DOHH2 (cell line): ENCODE measurements at regions not wholly inside any gene's neighbourhood (a gene's known extent, or its start where the extent isn't known, plus 50 kb on each side); places are given as distances from the start of the nearest gene placed in this dataset.

Experiments
- H3F3A ChIP-seq: fragments of 200-600 bp; sonication (generic), shearing (Covaris generic); 2 replicates; pipeline ENCODE4 v1.6.0; 2016; ENCODE audit warnings: antibody characterized with exemption, mild to moderate bottlenecking; ENCODE audit not compliant: control insufficient read depth, insufficient read depth
- H3K27ac ChIP-seq: fragments of 200-600 bp; sonication (generic); 2 replicates; pipeline ENCODE4 v1.5.1; 2014; ENCODE audit warnings: low read depth, mild to moderate bottlenecking, low read length, moderate library complexity
- H3K27me3 ChIP-seq: fragments of 200-600 bp; sonication (generic); 2 replicates; pipeline ENCODE4 v1.6.1; 2014; ENCODE audit warnings: mild to moderate bottlenecking, low read length, mixed read lengths; ENCODE audit not compliant: control insufficient read depth
- H3K36me3 ChIP-seq: fragments of 200-600 bp; sonication (generic); 2 replicates; pipeline ENCODE4 v1.6.1; 2014; ENCODE audit warnings: mild to moderate bottlenecking, low read length, moderate library complexity, mixed read lengths; ENCODE audit not compliant: control insufficient read depth
- H3K4me1 ChIP-seq: fragments of 200-600 bp; sonication (generic); 2 replicates; pipeline ENCODE4 v1.6.1; 2014; ENCODE audit warnings: mild to moderate bottlenecking, low read length, mixed read lengths; ENCODE audit not compliant: control insufficient read depth
- H3K4me2 ChIP-seq: fragments of 200-600 bp; sonication (generic); 2 replicates; pipeline ENCODE4 v1.6.0; 2014; ENCODE audit warnings: mild to moderate bottlenecking, low read length, moderate library complexity
- H3K4me3 ChIP-seq: fragments of 200-600 bp; sonication (generic); 2 replicates; pipeline ENCODE4 v1.5.1; 2014; ENCODE audit warnings: mild to moderate bottlenecking, low read length, mixed read lengths
- H3K79me2 ChIP-seq: fragments of 200-600 bp; sonication (generic); 2 replicates; pipeline ENCODE4 v1.6.1; 2014; ENCODE audit warnings: mild to moderate bottlenecking, low read length, mixed read lengths; ENCODE audit not compliant: control insufficient read depth
- H3K9me2 ChIP-seq: fragments of 200-600 bp; sonication (generic); replicated peaks from 2 replicates; pipeline ENCODE4 v1.6.1; 2014; ENCODE audit warnings: mild to moderate bottlenecking, low read length, mixed read lengths; ENCODE audit not compliant: control insufficient read depth
- H3K9me3 ChIP-seq: fragments of 200-600 bp; sonication (generic); 2 replicates; pipeline ENCODE4 v1.6.1; 2014; ENCODE audit warnings: antibody characterized with exemption, low read length, mixed read lengths; ENCODE audit not compliant: control insufficient read depth, insufficient read depth
- H4K20me1 ChIP-seq: fragments of 200-600 bp; sonication (generic); 2 replicates; pipeline ENCODE4 v1.6.0; 2014; ENCODE audit warnings: low read depth, mild to moderate bottlenecking, antibody characterized with exemption, low read length, moderate library complexity; ENCODE audit not compliant: control insufficient read depth, insufficient read depth
- CTCF ChIP-seq: fragments of 200-600 bp; sonication (generic); IDR thresholded peaks from one replicate; pipeline ENCODE4 v1.5.1; 2014; ENCODE audit warnings: antibody characterized with exemption, mild to moderate bottlenecking, low read depth, low read length; ENCODE audit not compliant: poor library complexity, severe bottlenecking
- EZH2phosphoT487 ChIP-seq: fragments of 200-600 bp; sonication (generic); IDR thresholded peaks from 2 replicates; pipeline ENCODE4 v1.6.1; 2017; ENCODE audit warnings: borderline replicate concordance, mild to moderate bottlenecking, antibody characterized with exemption, low read length, moderate library complexity, mixed read lengths

GRCh38 chr1:115411371-115412063 lies 73.5 kb upstream of the NGF start:
- no peak overlapping the region for H3K4me3 ChIP-seq
- H4K20me1 ChIP-seq = no peaks in the 10 kb centered on the region
- no peaks in the 10 kb centered on the region for H3F3A ChIP-seq
- H3K27ac ChIP-seq = no peak overlapping the region
- H3K4me2 ChIP-seq = no peak overlapping the region
- no peaks in the 10 kb centered on the region for H3K36me3 ChIP-seq
- no peaks in the 10 kb centered on the region for H3K79me2 ChIP-seq
- H3K9me2 ChIP-seq = no peaks in the 10 kb centered on the region
- H3K9me3 ChIP-seq = no peaks in the 10 kb centered on the region
- TF ChIP-seq CTCF (no peak), EZH2phosphoT487 (no peak)
- no peaks in the 10 kb centered on the region for H3K4me1 ChIP-seq
- no peaks in the 10 kb centered on the region for H3K27me3 ChIP-seq

GRCh38 chr1:115409094-115410015 lies 71.3 kb upstream of the NGF start:
- TF ChIP-seq EZH2phosphoT487 (no peak), CTCF (no peak)
- no peak overlapping the region for H3K4me2 ChIP-seq

GRCh38 chr1:115408533-115408932 lies 70.5 kb upstream of the NGF start:
- no peaks in the 10 kb centered on the region for H4K20me1 ChIP-seq
- H3K27ac ChIP-seq = no peak overlapping the region
- H3K4me3 ChIP-seq = no peak overlapping the region
- H3K79me2 ChIP-seq = no peaks in the 10 kb centered on the region
- no peaks in the 10 kb centered on the region for H3K27me3 ChIP-seq
- H3K4me1 ChIP-seq = no peaks in the 10 kb centered on the region
- no peaks in the 10 kb centered on the region for H3K9me2 ChIP-seq
- no peak for TF ChIP-seq CTCF
- no peak for TF ChIP-seq EZH2phosphoT487
- H3K4me2 ChIP-seq = no peak overlapping the region
- H3K9me3 ChIP-seq = no peaks in the 10 kb centered on the region
- no peaks in the 10 kb centered on the region for H3F3A ChIP-seq
- H3K36me3 ChIP-seq = no peaks in the 10 kb centered on the region

More at GRCh38 chr1:115409094-115410015, 71.3 kb upstream of the NGF start:
- Histone ChIP-seq H3F3A (no peaks in the 10 kb centered on the region), H3K9me2 (no peaks in the 10 kb centered on the region), H4K20me1 (no peaks in the 10 kb centered on the region), H3K27ac (no peak overlapping the region), H3K27me3 (no peaks in the 10 kb centered on the region), H3K4me1 (no peaks in the 10 kb centered on the region), H3K4me3 (no peak overlapping the region), H3K9me3 (no peaks in the 10 kb centered on the region), H3K79me2 (no peaks in the 10 kb centered on the region), H3K36me3 (no peaks in the 10 kb centered on the region)
